HepG2 (cell line): ENCODE measurements at regions not wholly inside any gene's neighbourhood (a gene's known extent, or its start where the extent isn't known, plus 50 kb on each side); places are given as distances from the start of the nearest gene placed in this dataset.

Experiments used
- ATAC-seq: fragments of 200-7000 bp; cut with Tn5 transposase; 3 replicates; pipeline ENCODE4 v1.9.1; 2020; ENCODE audit warnings: mild to moderate bottlenecking, moderate library complexity
- BruUV-seq: library from RNA; stranded (reverse); fragments of 400-500 nt; replicated peaks from 2 replicates; lab custom pipeline; 2021; lab: Mats Ljungman, UMichigan
- CTCF ChIA-PET: fragments of 300-600 bp; formaldehyde crosslinking; extraction: SDS; loops from one replicate; lab custom pipeline; 2021; ENCODE audit warnings: low total read pairs, inconsistent platforms, low intra/inter-chr PET ratio; lab: Yijun Ruan, JAX
- POLR2A ChIA-PET: fragments of 350-600 bp; sonication (Branson Sonifier 250); formaldehyde crosslinking; loops from one replicate; lab custom pipeline; 2020; ENCODE audit warnings: antibody characterized with exemption, inconsistent platforms; lab: Yijun Ruan, JAX
- DNase-seq: peaks from one replicate; pipeline ENCODE4 v3.0.0-alpha.2; 2015; ENCODE audit warnings: low spot score
- FAIRE-seq: peaks from 3 replicates; lab custom pipeline; 2011; peaks lifted over from hg19 to GRCh38; lab: Jason Lieb, UNC
- H2AFZ ChIP-seq: one replicate; pipeline ENCODE4 v1.6.1; 2011; ENCODE audit warnings: low read length, inconsistent platforms
- H3K27ac ChIP-seq: fragments of 300-600 bp; 3 replicates; pipeline ENCODE4 v1.8.0; 2011; ENCODE audit warnings: mixed run types, mild to moderate bottlenecking, mixed read lengths, low read length, inconsistent platforms; ENCODE audit not compliant: insufficient read depth; ENCODE audit errors: extremely low read length
- H3K27me3 ChIP-seq, 2 experiments: fragments of 200-600 bp in 1 of 2; 2 replicates in 1 of 2; 3 replicates in 1 of 2; pipeline versions ENCODE4 v1.6.0 to v1.8.0; 2011; ENCODE audit warnings: low read length in 2 of 2, mild to moderate bottlenecking in 2 of 2, moderate library complexity in 2 of 2, inconsistent platforms in 1 of 2; ENCODE audit not compliant: insufficient read depth in 2 of 2, control insufficient read depth in 1 of 2
- H3K36me3 ChIP-seq, 2 experiments: fragments of 200-600 bp in 1 of 2; replicated peaks in 1 of 2; 2 replicates in 1 of 2; 3 replicates in 1 of 2; pipeline versions ENCODE4 v1.5.1 to v1.8.0; 2011; ENCODE audit warnings: low read length in 2 of 2, inconsistent platforms in 1 of 2; ENCODE audit not compliant: insufficient read depth in 2 of 2, control insufficient read depth in 1 of 2
- H3K4me1 ChIP-seq: 2 replicates; pipeline ENCODE4 v1.5.1; 2012; ENCODE audit warnings: low read length, inconsistent platforms; ENCODE audit not compliant: insufficient read depth
- H3K4me2 ChIP-seq: 2 replicates; pipeline ENCODE4 v1.6.0; 2011; ENCODE audit warnings: low read depth, low read length, inconsistent platforms
- H3K4me3 ChIP-seq, 3 experiments: fragments of 200-600 bp in 1 of 3; sonication (generic), shearing (Covaris generic) in 1 of 3; replicated peaks in 1 of 3; 2 replicates each; pipeline ENCODE4 v1.5.1; 2011 to 2016; ENCODE audit warnings: low read length in 3 of 3, inconsistent platforms in 2 of 3, low read depth in 2 of 3, mild to moderate bottlenecking in 2 of 3, control low read depth in 1 of 3, mixed read lengths in 1 of 3; ENCODE audit not compliant: insufficient read depth in 1 of 3
- H3K79me2 ChIP-seq: one replicate; pipeline ENCODE4 v1.6.1; 2011; ENCODE audit warnings: low read length, inconsistent platforms; ENCODE audit not compliant: insufficient read depth
- H3K9ac ChIP-seq: 2 replicates; pipeline ENCODE4 v1.6.0; 2011; ENCODE audit warnings: mild to moderate bottlenecking, low read depth, low read length, inconsistent platforms; ENCODE audit not compliant: insufficient read depth
- H3K9me3 ChIP-seq: 2 replicates; pipeline ENCODE4 v1.5.1; 2012; ENCODE audit warnings: mild to moderate bottlenecking, low read length
- H4K20me1 ChIP-seq: 2 replicates; pipeline ENCODE4 v1.6.0; 2011; ENCODE audit warnings: inconsistent platforms, mild to moderate bottlenecking, low read length, moderate library complexity; ENCODE audit not compliant: insufficient read depth
- FOXO1 ChIP-seq: sonication (generic); formaldehyde crosslinking; IDR thresholded peaks from 2 replicates; pipeline ENCODE4 v1.4.0; 2020; ENCODE audit warnings: missing genetic modification reagents
- GPBP1L1 ChIP-seq: sonication (generic); formaldehyde crosslinking; IDR thresholded peaks from 2 replicates; pipeline ENCODE4 v1.5.0; 2020; ENCODE audit warnings: mild to moderate bottlenecking, missing genetic modification reagents
- HMG20A ChIP-seq: IDR thresholded peaks from 2 replicates; pipeline ENCODE4 v1.6.1; 2016; ENCODE audit warnings: borderline replicate concordance
- IKZF5 ChIP-seq: IDR thresholded peaks from 2 replicates; pipeline ENCODE4 v1.6.1; 2018; ENCODE audit warnings: missing genetic modification reagents, mild to moderate bottlenecking, missing compliant biosample characterization
- JUNB ChIP-seq: sonication (generic); formaldehyde crosslinking; IDR thresholded peaks from 2 replicates; pipeline ENCODE4 v1.8.0; 2022; ENCODE audit warnings: missing genetic modification reagents, mild to moderate bottlenecking, borderline replicate concordance
- PTBP1 ChIP-seq: fragments of 200-400 bp; formaldehyde crosslinking; IDR thresholded peaks from 2 replicates; pipeline ENCODE4 v1.6.1; 2018; ENCODE audit warnings: low read length, low read depth; ENCODE audit not compliant: poor library complexity, severe bottlenecking
- RNF219 ChIP-seq: sonication (generic); formaldehyde crosslinking; IDR thresholded peaks from 2 replicates; pipeline ENCODE4 v1.5.0; 2020; ENCODE audit warnings: mild to moderate bottlenecking, missing genetic modification reagents
- SCMH1 ChIP-seq: sonication (generic); formaldehyde crosslinking; IDR thresholded peaks from 2 replicates; pipeline ENCODE4 v1.9.0; 2021; ENCODE audit warnings: missing genetic modification reagents, mild to moderate bottlenecking, borderline replicate concordance
- SKI ChIP-seq: fragments of 450-650 bp; IDR thresholded peaks from one replicate; pipeline ENCODE4 v1.6.1; 2018; ENCODE audit warnings: mild to moderate bottlenecking; ENCODE audit not compliant: partially characterized antibody
- TFAP4 ChIP-seq: sonication (generic); IDR thresholded peaks from 2 replicates; pipeline ENCODE4 v1.6.1; 2016; ENCODE audit warnings: low read depth, borderline replicate concordance
- ZBTB33 ChIP-seq: sonication (generic); formaldehyde crosslinking; IDR thresholded peaks from 2 replicates; pipeline ENCODE4 v1.4.0; 2020; ENCODE audit warnings: missing genetic modification reagents
- ZNF10 ChIP-seq: sonication (generic); formaldehyde crosslinking; IDR thresholded peaks from 2 replicates; pipeline ENCODE4 v1.4.0; 2020; ENCODE audit warnings: mild to moderate bottlenecking, low read depth, missing genetic modification reagents, borderline replicate concordance
- ZNF235 ChIP-seq: sonication (generic); formaldehyde crosslinking; IDR thresholded peaks from 2 replicates; pipeline ENCODE4 v1.8.1; 2023; ENCODE audit warnings: mild to moderate bottlenecking, missing genetic modification reagents, borderline replicate concordance
- ZNF383 ChIP-seq: sonication (generic); formaldehyde crosslinking; IDR thresholded peaks from 2 replicates; pipeline ENCODE4 v1.4.0; 2020; ENCODE audit warnings: missing genetic modification reagents, mild to moderate bottlenecking, borderline replicate concordance
- ZNF503 ChIP-seq: sonication (generic); formaldehyde crosslinking; IDR thresholded peaks from 2 replicates; pipeline ENCODE4 v1.4.0; 2020; ENCODE audit warnings: missing genetic modification reagents
- ZNF530 ChIP-seq: sonication (generic); formaldehyde crosslinking; IDR thresholded peaks from 2 replicates; pipeline ENCODE4 v1.5.0; 2020; ENCODE audit warnings: low read depth, mild to moderate bottlenecking, missing genetic modification reagents
- WGBS: methylation state at CpG from one replicate; pipeline ENCODE4 v1.1.6; 2017; ENCODE audit warnings: low lambda C conversion rate; 5-methylcytosine and 5-hydroxymethylcytosine counted together
- in situ Hi-C: cut with HindIII; loops from 2 replicates; pipeline ENCODE4 v1.10.0; 2017; ENCODE audit warnings: low pct_unique_long_range_greater_than_20kb; ENCODE audit not compliant: extremely low pct_ligation_motif_present
- intact Hi-C: fragments of 100-400 bp; cut with micrococcal nuclease; formaldehyde crosslinking; loops from one replicate; pipeline ENCODE4 v1.10.0; 2022; ENCODE audit not compliant: unreplicated experiment

- Histone ChIP-seq H3K27ac (no peak overlapping the region), H3K4me3 (no peak overlapping the region), H3K27me3 (0 out of 5 replicates have a peak, but pooled peaks cover 0 to 5% of the 10 kb centered on the region in 2 experiments), H3K9ac (no peak overlapping the region), H2AFZ (no peak overlapping the region), H4K20me1 (no peaks in the 10 kb centered on the region), H3K9me3 (no peaks in the 10 kb centered on the region; the same call in 1 of the 2 replicates), H3K4me2 (no peak overlapping the region), H3K36me3 (no peaks in the 10 kb centered on the region), H3K79me2 (no peaks in the 10 kb centered on the region), H3K4me1 (peaks cover 13% of the 10 kb centered on the region)
- CTCF ChIA-PET: no interaction called here
- FAIRE-seq (no peak), DNase-seq (no peak), ATAC-seq (no peak)
- POLR2A ChIA-PET: no interaction called here
- in situ Hi-C loops: no loop called here
- 39% methylated on average over 3 of the region's 3 CpGs for WGBS
- no TSS peak for BruUV-seq
- intact Hi-C loops: no loop called here
- TF ChIP-seq FOXO1 (CRISPR knock-in tag) (no peak), SCMH1 (CRISPR knock-in tag) (no peak), ZNF10 (CRISPR knock-in tag) (no peak), HMG20A (no peak), ZNF503 (CRISPR knock-in tag) (no peak), IKZF5 (CRISPR knock-in tag) (no peak), SKI (no peak), GPBP1L1 (CRISPR knock-in tag) (no peak), PTBP1 (no peak), ZBTB33 (no peak), ZNF530 (no peak), ZNF383 (no peak), JUNB (CRISPR knock-in tag) (no peak), ZNF235 (no peak), RNF219 (CRISPR knock-in tag) (no peak), TFAP4 (no peak)
These were observed 142.2 kb upstream of the RANBP3L start for GRCh38 chr5:36443941-36444340.
